ENCODE measurements at regions not wholly inside any gene's neighbourhood (a gene's known extent, or its start where the extent isn't known, plus 50 kb on each side); places are given as distances from the start of the nearest gene placed in this dataset.
"Not testable (repeated sequence)": the region's sequence is repeated elsewhere in the genome, so short reads cannot be mapped to it uniquely, and the experiment has no call there.

- not testable (repeated sequence) for DNase-seq (ENCODE audit: low spot score)
Observed at GRCh38 chr9:41367301-41367700, 178.2 kb upstream of the ZNG1F start.

GRCh38 chr9:41361790-41362189 lies 172.7 kb upstream of the ZNG1F start:
- not testable (repeated sequence) for DNase-seq (ENCODE audit: low spot score)

GRCh38 chr9:41359116-41359515 lies 170.0 kb upstream of the ZNG1F start:
- not testable (repeated sequence) for DNase-seq (ENCODE audit: low spot score)

GRCh38 chr9:41358682-41359081 lies 169.6 kb upstream of the ZNG1F start:
- DNase-seq (ENCODE audit: low spot score): not testable (repeated sequence)

- not testable (repeated sequence) for DNase-seq (ENCODE audit: low spot score)
Observed at GRCh38 chr9:41357918-41358404, 168.8 kb upstream of the ZNG1F start.

GRCh38 chr9:41357350-41357748 lies 168.2 kb upstream of the ZNG1F start:
- DNase-seq (ENCODE audit: low spot score): not testable (repeated sequence)

- not testable (repeated sequence) for DNase-seq (ENCODE audit: low spot score)
Observed at GRCh38 chr9:41356588-41357349, 167.7 kb upstream of the ZNG1F start.

GRCh38 chr9:41355712-41356450 lies 166.8 kb upstream of the ZNG1F start:
- not testable (repeated sequence) for DNase-seq (ENCODE audit: low spot score)

GRCh38 chr9:41354978-41355377 lies 165.9 kb upstream of the ZNG1F start:
- not testable (repeated sequence) for DNase-seq (ENCODE audit: low spot score)

- not testable (repeated sequence) for DNase-seq (ENCODE audit: low spot score)
Observed at GRCh38 chr9:41354060-41354934, 165.2 kb upstream of the ZNG1F start.

GRCh38 chr9:41353026-41353425 lies 163.9 kb upstream of the ZNG1F start:
- DNase-seq (ENCODE audit: low spot score): not testable (repeated sequence)

GRCh38 chr9:41352390-41352789 lies 163.3 kb upstream of the ZNG1F start:
- not testable (repeated sequence) for DNase-seq (ENCODE audit: low spot score)

GRCh38 chr9:41347893-41348292 lies 158.8 kb upstream of the ZNG1F start:
- DNase-seq (ENCODE audit: low spot score): not testable (repeated sequence)

- not testable (repeated sequence) for DNase-seq (ENCODE audit: low spot score)
Observed at GRCh38 chr9:41332562-41332961, 143.4 kb upstream of the ZNG1F start.

GRCh38 chr9:41321277-41321676 lies 132.2 kb upstream of the ZNG1F start:
- DNase-seq (ENCODE audit: low spot score): not testable (repeated sequence)

GRCh38 chr9:41308953-41309352 lies 119.8 kb upstream of the ZNG1F start:
- DNase-seq (ENCODE audit: low spot score): not testable (repeated sequence)

GRCh38 chr9:41285744-41286143 lies 96.6 kb upstream of the ZNG1F start:
- DNase-seq (ENCODE audit: low spot score): not testable (repeated sequence)

GRCh38 chr9:41280299-41281238 lies 91.5 kb upstream of the ZNG1F start:
- DNase-seq (ENCODE audit: low spot score): not testable (repeated sequence)

- not testable (repeated sequence) for DNase-seq (ENCODE audit: low spot score)
Observed at GRCh38 chr9:41279437-41279836, 90.3 kb upstream of the ZNG1F start.

GRCh38 chr9:41279033-41279432 lies 89.9 kb upstream of the ZNG1F start:
- DNase-seq (ENCODE audit: low spot score): not testable (repeated sequence)
